Activated T-helper 1 cell treated with anti-CD3 and anti-CD28 coated beads, Interleukin-2, amount 50 U/mL, for 16 hours (primary cell): ENCODE measurements at regions not wholly inside any gene's neighbourhood (a gene's known extent, or its start where the extent isn't known, plus 50 kb on each side); places are given as distances from the start of the nearest gene placed in this dataset.
"Not testable (repeated sequence)": the region's sequence is repeated elsewhere in the genome, so short reads cannot be mapped to it uniquely, and the experiment has no call there.

ENCODE experiments used
- DNase-seq, 2 donors: peaks; one replicate each; pipeline ENCODE4 v3.0.0-alpha.2; 2020; ENCODE audit warnings: low read depth in 1 of 2, low spot score in 1 of 2

DNA sequence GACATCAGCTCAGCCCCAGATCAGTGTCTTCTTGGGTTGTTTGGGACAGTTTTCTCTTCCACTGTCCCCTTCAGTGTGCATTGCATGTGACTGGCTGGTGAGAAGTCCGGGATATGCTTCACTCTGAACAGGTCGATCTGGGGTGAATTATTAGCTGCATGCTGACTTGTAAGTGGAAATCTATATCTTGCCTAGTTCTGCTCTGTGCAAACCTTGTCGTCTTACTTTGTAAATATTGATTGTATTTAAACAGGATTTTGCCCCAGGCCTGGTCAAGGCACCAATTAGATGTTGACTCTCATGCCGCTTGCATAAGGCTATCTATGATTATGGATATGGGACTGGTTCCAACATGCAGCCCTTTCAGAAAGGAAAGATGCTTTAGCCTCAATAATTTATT, 669.7 kb downstream of the TYW1 start:
- not testable (repeated sequence) for DNase-seq

GRCh38 chr7:67671006-67671548, 674.4 kb downstream of the TYW1 start:
- DNase-seq: no peak

DNA sequence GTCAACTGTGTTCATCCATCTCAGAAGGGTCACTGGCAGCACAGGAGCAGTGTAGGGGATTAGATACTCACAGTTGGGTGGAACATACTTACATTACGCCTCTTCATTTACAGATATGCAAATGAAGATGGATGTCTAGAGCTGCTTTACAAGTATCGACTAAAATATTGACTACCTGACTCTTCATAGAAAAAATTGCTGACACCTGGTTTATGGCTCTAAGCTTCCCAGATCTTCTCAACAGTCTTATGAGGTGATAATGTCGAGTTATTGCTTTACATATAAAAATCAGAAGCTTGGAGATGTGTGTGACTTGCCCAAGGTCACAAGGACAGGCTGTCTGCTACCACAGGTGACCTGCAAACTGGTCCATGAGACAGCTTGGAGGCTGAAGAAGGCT, 677.2 kb downstream of the TYW1 start:
- DNase-seq: no peak

- DNase-seq: not testable (repeated sequence)
These were observed 678.2 kb downstream of the TYW1 start for GRCh38 chr7:67674862-67675261.

GRCh38 chr7:67675971-67676370, 679.3 kb downstream of the TYW1 start:
- no peak for DNase-seq

GRCh38 chr7:67678419-67678818, 681.8 kb downstream of the TYW1 start:
- no peak for DNase-seq

DNA sequence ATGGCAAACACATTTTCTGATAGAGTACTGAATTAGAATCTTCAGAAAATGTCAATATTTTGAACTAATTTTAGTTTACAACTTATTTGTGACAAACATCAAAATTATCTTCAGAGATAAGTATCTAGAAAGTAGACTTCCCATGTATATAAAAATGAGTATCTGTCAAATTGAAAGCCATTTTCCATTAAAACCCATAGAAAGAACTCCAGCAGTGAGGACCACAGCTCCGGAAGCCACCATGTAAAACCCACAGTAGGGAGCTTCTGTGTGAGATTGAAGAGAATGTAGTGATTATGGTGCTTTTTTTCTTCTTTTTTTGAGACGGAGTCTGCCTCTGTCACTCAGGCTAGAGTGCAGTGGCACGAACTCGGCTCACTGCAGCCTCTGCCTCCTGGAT, 687.0 kb downstream of the TYW1 start:
- no peak for DNase-seq

DNA sequence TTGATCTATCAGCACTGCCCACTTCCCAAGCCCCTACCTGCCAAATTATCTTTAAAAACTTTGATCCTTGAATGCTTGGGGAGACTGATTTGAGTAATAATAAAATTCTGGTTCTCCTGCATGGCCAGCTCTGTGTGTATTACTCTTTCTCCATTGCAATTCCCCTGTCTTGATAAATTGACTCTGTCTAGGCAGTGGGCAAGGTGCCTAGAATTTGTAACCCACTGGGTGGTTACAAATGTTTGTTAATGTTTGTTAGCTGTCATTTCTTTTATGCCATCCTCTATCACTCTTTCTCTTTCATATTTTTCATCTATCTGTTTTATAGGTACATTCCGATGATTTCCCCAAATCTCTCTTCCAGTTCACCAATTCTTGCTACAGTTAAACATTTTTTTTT, 694.1 kb downstream of the TYW1 start:
- no peak for DNase-seq

DNA sequence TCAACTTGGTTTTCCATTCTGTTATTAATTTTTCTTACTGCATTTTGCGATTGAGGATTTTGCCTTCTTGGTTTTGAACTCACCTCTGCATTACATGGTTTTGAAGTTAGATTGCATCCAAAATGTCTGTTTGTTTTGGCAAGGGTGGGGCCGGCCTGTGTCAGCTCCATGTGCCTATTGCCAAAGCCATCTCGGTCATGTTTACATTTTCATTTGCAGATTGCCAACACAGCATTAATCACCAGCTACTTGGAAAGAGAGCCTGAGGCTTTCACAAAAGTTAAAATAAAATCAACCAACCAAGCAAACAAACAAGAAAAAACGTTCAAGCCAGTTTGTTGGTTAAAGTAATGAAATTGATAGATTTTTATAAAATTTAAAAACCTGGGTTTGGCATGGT, 695.8 kb downstream of the TYW1 start:
- no peak for DNase-seq

- DNase-seq: no peak
These were observed 699.5 kb downstream of the TYW1 start for GRCh38 chr7:67696124-67696523.

- no peak for DNase-seq
These were observed 700.2 kb downstream of the TYW1 start for GRCh38 chr7:67696878-67697277.

DNA sequence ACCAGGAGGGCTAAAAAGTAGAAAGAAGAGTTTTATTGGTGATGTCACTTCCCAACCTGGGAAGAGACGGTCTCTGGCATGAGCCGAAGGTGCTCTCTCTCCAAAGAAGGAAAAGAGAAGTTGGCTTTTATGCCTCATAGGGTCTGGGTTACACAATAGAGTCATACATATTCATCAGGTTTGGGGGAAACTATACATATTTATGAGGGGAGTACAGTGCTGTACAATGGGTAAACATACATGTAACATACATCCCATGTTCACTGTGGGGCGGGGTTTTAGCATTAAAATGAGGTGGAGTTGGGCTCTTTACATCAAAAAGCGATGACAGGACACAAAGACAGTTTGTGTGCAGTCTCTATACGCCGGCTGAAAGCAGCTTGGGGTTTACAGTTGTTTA, 701.7 kb downstream of the TYW1 start:
- DNase-seq: no peak

- no peak for DNase-seq
These were observed 709.2 kb downstream of the TYW1 start for GRCh38 chr7:67705850-67706249.

- DNase-seq: no peak
These were observed 715.1 kb downstream of the TYW1 start for GRCh38 chr7:67711706-67712105.

GRCh38 chr7:67713451-67714056, 716.9 kb downstream of the TYW1 start:
- no peak for DNase-seq

GRCh38 chr7:67716729-67717128, 720.1 kb downstream of the TYW1 start:
- no peak for DNase-seq

DNA sequence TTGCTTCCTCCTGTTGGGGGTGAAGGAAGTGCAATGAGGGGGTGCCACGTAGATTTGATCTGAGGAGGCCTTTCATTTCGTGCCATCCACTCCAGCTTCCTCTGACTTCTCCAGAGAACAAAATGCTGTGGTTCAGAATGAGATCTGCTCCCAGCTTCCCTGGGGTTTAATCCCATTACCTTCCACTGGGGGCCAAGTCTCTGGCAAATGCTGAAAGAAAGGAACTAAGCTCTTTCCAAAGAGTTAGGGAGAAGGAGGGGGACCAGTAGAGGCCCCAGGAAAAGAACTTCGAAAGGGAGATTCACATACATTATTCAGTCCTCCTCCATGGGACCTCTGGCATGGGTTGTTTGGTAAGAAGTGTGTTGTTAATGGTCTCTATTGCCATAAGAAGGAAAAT, 727.0 kb downstream of the TYW1 start:
- no peak for DNase-seq

DNA sequence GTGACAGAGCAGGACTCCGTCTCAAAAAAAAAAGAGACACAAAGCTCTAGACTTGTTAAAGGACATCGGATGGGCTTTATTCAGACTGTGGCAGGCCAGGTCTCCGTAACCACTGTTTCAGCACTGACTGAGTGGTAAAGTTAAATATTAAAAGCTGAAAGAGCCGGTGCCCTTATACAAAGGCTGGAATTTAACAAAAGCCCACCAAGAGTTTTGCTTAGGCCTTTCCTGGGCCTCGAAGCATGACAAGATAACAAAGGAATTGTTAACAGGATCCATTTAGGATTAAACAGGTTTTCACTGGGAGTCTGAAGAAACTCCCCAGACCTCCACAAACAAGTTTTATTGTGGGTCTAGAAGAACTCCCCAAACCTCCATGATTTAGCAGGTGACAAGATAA, 727.8 kb downstream of the TYW1 start:
- no peak for DNase-seq

- DNase-seq: no peak
These were observed 728.3 kb downstream of the TYW1 start for GRCh38 chr7:67724955-67725354.

- DNase-seq: no peak
These were observed 728.8 kb downstream of the TYW1 start for GRCh38 chr7:67725423-67725822.

DNA sequence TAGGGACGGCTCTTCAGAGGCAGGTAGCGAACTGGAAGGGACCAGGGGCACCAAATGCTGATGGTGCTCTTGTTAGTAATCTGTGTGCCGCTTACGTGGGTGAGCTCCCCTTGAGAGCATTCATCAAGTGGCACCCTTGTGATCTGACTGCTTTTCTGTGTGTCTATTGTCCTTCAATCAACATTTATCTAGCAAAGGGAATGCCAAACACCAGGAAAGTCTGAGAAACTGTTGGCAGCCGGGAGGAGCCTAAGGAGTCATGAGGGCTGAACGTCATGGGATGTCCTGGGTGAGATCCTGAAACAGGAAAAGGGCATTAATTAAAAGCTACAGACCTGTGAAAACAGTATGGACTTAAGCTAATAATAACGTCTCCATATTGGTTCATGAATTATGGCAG, 733.1 kb downstream of the TYW1 start:
- no peak for DNase-seq

- DNase-seq: no peak
These were observed 735.1 kb downstream of the TYW1 start for GRCh38 chr7:67731704-67732103.

- no peak for DNase-seq
These were observed 736.3 kb downstream of the TYW1 start for GRCh38 chr7:67732898-67733297.
